ENCODE measurements at regions not wholly inside any gene's neighbourhood (a gene's known extent, or its start where the extent isn't known, plus 50 kb on each side); places are given as distances from the start of the nearest gene placed in this dataset.

GRCh38 chr20:43322851-43323250 lies 133.1 kb upstream of the PTPRT start:
- Histone ChIP-seq H3K27me3 (peaks cover 0 to 8% (median 0%) of the 10 kb centered on the region in 7 donors), H3K36me3 (no peaks in the 10 kb centered on the region), H3K4me3 (no peak overlapping the region), H3K4me1 (no peaks in the 10 kb centered on the region), H3K9me3 (no peaks in the 10 kb centered on the region), H3K27ac (no peak overlapping the region)
- intact Hi-C loops (cut with DNase I): no loop called here
- ATAC-seq (no peak), DNase-seq (no peak)
- WGBS, 2 donors: 48 to 50% methylated on average over 4 of the region's 4 CpGs
- TF ChIP-seq, protein P1, sequence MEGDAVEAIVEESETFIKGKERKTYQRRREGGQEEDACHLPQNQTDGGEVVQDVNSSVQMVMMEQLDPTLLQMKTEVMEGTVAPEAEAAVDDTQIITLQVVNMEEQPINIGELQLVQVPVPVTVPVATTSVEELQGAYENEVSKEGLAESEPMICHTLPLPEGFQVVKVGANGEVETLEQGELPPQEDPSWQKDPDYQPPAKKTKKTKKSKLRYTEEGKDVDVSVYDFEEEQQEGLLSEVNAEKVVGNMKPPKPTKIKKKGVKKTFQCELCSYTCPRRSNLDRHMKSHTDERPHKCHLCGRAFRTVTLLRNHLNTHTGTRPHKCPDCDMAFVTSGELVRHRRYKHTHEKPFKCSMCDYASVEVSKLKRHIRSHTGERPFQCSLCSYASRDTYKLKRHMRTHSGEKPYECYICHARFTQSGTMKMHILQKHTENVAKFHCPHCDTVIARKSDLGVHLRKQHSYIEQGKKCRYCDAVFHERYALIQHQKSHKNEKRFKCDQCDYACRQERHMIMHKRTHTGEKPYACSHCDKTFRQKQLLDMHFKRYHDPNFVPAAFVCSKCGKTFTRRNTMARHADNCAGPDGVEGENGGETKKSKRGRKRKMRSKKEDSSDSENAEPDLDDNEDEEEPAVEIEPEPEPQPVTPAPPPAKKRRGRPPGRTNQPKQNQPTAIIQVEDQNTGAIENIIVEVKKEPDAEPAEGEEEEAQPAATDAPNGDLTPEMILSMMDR (IDR thresholded peaks at IDR 0.05): no peak

DNA sequence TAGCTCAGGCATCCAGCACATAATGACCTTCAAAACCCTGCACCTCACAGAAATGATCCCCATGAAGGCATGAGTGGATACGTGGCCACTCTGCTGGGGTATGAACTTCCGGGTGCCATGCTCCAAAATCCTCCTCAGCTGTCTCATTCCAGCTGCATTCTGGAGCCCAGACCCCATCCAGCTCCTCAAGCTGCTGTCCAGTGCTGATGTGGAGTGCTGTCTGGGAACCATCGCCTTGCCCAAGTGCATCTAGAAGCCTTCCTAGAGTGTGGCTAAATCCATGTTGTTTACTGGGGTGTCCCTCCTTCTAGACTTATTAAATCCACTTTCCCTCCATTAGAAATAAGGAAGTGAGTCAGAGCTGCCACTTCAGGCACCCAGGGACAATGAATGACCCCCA lies 130.8 kb upstream of the PTPRT start:
- Histone ChIP-seq H3K27me3 (peaks cover 0 to 9% (median 0%) of the 10 kb centered on the region in 7 donors), H3K27ac (no peak overlapping the region), H3K4me3 (no peak overlapping the region), H3K4me1 (no peaks in the 10 kb centered on the region), H3K9me3 (no peaks in the 10 kb centered on the region), H3K36me3 (no peaks in the 10 kb centered on the region)
- intact Hi-C loops (cut with DNase I): no loop called here
- DNase-seq (no peak), ATAC-seq (no peak)
- TF ChIP-seq, protein P1 (IDR thresholded peaks at IDR 0.05): no peak
- WGBS, 2 donors: 52 to 64% methylated on average over 3 of the region's 3 CpGs

GRCh38 chr20:43318755-43319297 lies 129.1 kb upstream of the PTPRT start:
- no peak overlapping the region for H3K27ac ChIP-seq
- ATAC-seq (no peak), DNase-seq (no peak)
- no peaks in the 10 kb centered on the region for H3K9me3 ChIP-seq
- 53 to 69% methylated on average over 5 of the region's 5 CpGs for WGBS, 2 donors
- H3K36me3 ChIP-seq: no peaks in the 10 kb centered on the region
- H3K4me3 ChIP-seq: no peak overlapping the region
- TF ChIP-seq, protein P1 (IDR thresholded peaks at IDR 0.05): no peak
- intact Hi-C loops (cut with DNase I): no loop called here
- peaks cover 0 to 12% (median 0%) of the 10 kb centered on the region in 7 donors for H3K27me3 ChIP-seq
- H3K4me1 ChIP-seq: no peaks in the 10 kb centered on the region

- DNase-seq: no peak
- WGBS, 2 donors: 71 to 78% methylated on average over 3 of the region's 3 CpGs
- H3K27ac ChIP-seq: no peak overlapping the region
These were observed 126.6 kb upstream of the PTPRT start for GRCh38 chr20:43316271-43316670.

More at GRCh38 chr20:43316271-43316670, 126.6 kb upstream of the PTPRT start:
- H3K9me3 ChIP-seq: no peaks in the 10 kb centered on the region
- no peak for ATAC-seq
- H3K36me3 ChIP-seq: no peaks in the 10 kb centered on the region
- intact Hi-C loops (cut with DNase I): no loop called here
- peaks cover 0 to 19% (median 0%) of the 10 kb centered on the region in 7 donors for H3K27me3 ChIP-seq
- no peaks in the 10 kb centered on the region for H3K4me1 ChIP-seq
- no peak overlapping the region for H3K4me3 ChIP-seq
- TF ChIP-seq, protein P1 (IDR thresholded peaks at IDR 0.05): no peak

Data from heart right ventricle (tissue), 16 donors.